NAMALWA (cell line): ENCODE measurements at regions not wholly inside any gene's neighbourhood (a gene's known extent, or its start where the extent isn't known, plus 50 kb on each side); places are given as distances from the start of the nearest gene placed in this dataset.

Source experiments
- DNase-seq: peaks from one replicate; pipeline ENCODE4 v3.0.0-alpha.2; 2015; ENCODE audit warnings: low spot score

- DNase-seq, result no peak
These were observed 1011.7 kb downstream of the SQOR start for GRCh38 chr15:46646490-46646889.

- DNase-seq, result no peak
These were observed 1012.2 kb downstream of the SQOR start for GRCh38 chr15:46647046-46647445.

GRCh38 chr15:46652266-46652665 lies 1017.4 kb downstream of the SQOR start:
- DNase-seq, result no peak

GRCh38 chr15:46654993-46655392 lies 1020.2 kb downstream of the SQOR start:
- no peak for DNase-seq

DNA sequence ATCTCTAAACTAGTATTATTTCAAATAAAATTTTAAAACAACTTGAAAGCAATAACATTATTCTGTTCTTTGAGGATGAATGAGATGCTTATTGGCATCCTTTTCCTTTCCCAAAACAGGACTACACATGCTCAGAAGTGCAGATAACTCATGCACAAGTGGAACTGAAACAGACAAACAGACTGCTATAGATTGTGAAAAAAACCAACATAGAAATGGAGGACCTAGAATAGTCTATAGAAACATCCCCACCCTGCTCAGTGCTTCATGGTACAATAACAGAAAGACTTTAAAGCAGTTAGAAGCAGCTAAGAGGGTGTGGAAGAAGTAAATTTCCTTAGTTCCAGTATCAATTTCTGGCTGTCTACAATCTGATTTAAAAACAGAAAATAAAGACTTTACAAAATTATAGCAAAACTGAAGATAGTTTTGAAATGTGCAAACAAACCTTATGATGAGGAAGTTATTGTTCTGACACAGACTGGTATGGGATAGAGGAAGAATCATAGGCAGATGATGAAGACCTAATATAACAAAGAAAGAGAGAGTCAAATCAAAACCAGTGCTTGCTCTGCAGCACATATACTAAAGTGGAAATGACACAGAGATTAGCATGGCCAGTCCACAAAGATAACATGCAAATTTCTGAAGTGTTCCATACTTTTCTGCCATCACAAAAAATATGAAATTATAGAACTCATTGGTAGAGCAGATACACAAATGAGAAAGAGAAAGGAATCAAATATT lies 1025.4 kb downstream of the SQOR start:
- DNase-seq, result no peak

DNA sequence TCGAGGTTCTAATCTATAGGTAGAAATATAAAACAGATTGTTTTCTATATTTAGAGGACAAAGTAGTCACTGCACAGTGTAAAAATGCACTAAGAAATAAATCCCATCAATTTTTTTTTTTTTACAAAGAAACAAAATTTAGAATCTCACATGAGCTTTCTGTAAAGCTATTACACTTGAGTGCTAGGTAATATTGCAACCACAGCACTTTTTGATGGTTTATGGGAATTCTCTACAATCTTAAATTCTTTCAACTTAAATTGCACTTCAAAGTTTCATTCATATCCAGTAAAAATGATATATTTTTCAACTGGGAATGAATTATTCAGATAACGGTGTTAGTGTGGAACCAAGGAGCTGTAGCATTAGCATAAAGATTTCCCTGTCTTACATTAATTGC lies 1035.4 kb downstream of the SQOR start:
- DNase-seq, result no peak

- no peak for DNase-seq
These were observed 1036.5 kb downstream of the SQOR start for GRCh38 chr15:46671336-46671735.

- DNase-seq, result no peak
These were observed 1037.2 kb downstream of the SQOR start for GRCh38 chr15:46672041-46672440.

DNA sequence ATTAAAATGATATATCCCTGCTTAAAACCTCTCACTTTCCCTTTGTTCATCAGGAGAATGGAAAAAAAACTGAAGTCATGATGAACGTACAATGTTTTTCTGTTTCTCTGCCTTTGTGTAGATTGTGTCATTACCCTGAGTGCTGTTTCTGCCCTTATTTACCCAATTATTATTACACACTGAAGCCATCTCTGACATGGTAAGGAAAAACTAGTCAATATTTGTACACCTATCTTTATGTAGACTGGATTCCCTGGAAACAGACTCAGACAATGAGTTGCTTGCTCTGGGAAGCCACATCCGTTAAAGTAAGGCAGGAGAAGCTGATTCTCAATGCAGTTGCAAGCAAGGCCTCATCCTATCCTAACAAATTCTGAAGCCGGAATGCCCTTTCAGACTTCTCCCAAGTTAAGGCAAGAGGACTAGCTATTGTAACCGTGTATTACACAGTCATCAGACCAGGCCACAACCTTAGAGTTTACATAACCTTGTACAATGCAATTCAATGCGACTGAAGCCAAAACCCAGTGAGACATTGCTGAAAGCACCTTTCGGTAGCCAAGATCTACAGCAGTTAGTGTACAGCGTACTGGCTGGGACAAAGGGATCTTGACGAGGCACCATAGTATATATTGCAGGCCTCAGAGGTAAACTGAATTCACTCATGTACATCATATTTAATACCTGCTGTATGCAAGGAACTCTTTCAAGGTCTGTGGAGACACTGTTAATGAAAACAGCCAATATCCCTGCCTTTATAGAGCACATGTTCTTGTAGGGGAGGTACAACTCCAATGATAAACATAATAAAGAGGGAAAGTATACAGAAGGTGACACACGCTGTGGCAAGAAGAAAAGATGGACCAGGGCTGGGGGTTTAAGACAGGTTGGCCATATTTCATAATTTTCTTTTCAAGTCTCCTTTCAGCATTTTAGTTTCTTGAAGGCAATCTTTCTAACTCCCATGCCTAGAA lies 1040.8 kb upstream of the SEMA6D start:
- no peak for DNase-seq

DNA sequence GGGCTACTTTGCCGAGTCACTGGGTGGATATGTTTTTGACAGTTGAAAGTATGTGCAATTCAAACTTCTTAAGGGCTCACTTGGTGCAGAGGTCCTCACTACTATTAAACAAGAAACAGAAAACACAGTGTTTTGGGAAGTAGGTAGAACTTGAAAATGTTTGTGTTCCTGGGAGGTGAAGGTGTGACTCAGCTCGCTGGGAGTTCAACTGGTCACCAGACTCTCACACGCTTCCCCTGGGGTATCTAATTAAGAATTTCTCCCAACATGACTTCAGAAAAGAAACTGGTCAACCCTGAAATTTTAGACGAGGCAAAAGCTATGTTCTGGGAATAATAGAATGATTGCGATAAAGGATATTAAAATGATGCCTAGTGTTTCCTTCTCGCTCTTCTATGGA lies 1039.8 kb upstream of the SEMA6D start:
- no peak for DNase-seq

DNA sequence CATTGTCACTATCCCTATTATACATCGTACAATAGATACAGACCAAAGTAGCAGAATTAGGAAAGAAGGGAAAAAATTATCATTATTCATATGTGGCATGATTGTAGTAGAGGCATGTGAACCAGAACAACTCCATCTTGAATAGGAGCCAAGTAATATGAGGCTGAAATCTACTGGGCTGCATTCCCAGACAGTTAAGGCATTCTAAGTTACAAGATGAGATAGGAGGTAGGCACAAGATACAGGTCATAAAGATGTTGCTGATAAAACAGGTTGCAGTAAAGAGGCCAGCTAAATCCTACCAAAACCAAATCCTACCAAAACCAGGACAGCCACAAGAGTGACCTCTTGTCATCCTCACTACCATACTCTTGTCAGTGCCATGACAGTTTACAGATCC lies 1035.4 kb upstream of the SEMA6D start:
- no peak for DNase-seq

DNA sequence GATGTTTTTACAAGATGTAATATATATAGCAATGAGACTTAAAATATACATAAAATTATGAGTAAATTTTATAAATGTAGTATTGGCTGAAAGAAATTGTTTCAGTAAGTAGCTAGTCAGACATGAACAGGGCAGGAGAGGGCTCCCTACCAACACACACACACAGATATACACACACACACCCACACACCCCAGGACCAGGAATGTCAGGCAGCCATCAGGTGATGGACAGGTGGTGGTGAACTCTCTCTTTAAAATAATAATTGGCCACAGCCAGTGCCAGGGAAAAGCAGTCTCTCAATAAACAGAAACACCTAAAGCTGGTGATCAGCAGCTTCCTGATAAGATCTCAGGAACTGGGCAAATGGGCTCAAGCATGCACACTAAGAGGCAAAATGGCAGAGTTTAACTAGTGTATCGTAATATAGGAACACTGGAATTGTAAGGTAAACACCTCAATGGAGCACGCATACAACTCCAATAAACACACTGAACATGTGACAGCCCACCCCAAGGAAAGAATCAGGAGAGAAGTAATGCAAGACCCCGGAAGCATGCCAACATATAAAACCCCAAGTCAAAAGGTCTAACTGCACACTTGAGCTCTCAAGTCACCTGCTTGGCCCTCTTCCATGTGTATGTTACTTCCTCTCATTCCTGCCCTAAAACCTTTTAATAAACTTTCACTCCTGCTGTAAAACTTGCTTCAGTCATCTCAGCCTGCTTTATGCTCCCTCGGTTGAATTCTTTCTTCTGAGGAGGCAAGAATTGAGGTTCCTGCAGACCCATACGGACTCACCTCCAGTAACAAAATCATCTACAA lies 1034.1 kb upstream of the SEMA6D start:
- no peak for DNase-seq

DNA sequence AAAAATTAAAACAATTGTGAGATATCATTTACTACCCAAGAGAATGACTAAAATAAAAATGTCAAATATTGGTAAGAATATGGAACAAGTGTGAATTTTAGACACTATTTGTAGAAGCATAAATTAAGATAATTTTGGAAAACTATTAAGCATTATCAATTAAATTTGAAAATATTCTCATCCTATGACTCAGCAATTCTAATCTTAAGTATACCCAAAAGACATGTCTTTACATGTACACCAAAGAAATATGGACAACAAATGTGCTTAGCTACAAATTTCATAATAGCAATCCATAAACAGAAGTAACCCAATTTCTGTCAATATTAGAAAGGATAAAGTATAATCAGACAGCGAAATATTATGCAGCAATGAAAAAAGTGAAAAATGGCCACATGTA lies 1032.2 kb upstream of the SEMA6D start:
- DNase-seq, result no peak

DNA sequence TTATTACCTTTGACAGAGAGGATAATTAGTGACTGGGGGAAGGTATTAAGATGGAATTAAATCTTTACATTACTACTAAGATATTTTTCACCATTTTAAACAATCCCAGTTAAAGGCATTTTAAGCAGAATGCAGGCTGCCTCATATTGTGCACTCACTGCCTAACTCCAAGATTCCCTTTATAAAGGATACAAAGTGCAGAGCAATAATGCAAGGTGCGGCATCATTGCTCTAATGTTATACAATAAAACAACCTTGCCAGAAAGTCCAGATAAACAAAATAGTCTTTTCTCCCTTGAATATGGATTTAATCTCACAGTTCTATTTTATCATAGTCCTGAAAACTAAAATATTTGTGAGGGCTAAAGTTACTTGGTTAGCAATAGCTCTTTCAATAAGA lies 1031.6 kb upstream of the SEMA6D start:
- no peak for DNase-seq

DNA sequence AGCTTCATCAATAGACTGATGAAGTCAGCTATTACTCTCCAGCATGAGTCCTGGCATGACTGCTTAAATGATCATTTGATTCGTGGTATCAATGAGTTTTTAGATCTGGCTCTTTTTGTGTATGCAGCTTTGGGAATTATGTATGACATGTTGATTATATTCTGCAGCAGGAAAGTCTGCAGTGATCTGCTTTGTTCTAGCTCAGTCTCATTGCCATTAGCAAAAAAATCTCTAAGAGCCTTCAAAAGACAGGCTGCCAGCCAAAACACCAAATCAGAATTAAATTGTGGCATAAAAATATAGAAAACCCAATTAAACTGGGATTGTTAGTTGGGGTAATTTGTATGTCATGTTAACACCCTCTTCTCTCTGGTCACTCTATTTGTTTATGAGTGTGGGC lies 1021.0 kb upstream of the SEMA6D start:
- no peak for DNase-seq

DNA sequence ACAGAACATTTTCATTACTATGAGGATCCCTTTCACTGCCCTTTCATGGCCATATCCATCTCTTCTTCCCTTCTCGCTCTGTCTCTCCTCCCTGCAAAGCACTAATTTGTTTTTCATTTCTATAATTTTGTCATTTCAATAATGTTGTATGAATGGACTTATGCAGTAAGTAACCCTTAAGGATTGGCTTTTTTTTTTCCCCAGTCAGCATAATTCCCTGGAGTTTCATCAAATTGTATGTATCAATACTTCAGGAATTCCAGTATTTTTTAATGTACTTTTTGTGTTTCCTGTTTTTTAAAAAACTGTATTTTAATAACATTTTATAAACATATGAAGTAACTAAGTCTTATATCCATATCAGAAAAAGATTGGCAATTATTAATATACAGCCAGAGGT lies 1016.0 kb upstream of the SEMA6D start:
- DNase-seq, result no peak

DNA sequence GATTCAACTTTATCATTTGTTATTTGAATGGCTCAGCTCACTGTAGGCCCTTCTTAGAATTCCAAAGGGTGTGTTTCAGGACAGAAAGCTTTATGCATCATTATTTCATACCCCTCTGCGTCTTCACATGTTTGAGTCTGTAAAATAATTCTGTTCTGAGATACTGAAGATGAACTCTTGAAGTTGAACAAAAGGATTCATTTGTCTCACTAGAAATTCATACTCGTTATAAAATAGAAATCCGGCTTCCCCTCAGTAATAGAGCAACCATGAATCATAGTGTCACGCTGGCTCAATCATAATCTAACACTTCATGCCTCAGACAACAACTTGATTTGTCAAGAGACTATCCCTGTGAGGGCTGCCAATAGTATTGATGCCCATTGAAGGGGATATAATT lies 1015.4 kb upstream of the SEMA6D start:
- no peak for DNase-seq

DNA sequence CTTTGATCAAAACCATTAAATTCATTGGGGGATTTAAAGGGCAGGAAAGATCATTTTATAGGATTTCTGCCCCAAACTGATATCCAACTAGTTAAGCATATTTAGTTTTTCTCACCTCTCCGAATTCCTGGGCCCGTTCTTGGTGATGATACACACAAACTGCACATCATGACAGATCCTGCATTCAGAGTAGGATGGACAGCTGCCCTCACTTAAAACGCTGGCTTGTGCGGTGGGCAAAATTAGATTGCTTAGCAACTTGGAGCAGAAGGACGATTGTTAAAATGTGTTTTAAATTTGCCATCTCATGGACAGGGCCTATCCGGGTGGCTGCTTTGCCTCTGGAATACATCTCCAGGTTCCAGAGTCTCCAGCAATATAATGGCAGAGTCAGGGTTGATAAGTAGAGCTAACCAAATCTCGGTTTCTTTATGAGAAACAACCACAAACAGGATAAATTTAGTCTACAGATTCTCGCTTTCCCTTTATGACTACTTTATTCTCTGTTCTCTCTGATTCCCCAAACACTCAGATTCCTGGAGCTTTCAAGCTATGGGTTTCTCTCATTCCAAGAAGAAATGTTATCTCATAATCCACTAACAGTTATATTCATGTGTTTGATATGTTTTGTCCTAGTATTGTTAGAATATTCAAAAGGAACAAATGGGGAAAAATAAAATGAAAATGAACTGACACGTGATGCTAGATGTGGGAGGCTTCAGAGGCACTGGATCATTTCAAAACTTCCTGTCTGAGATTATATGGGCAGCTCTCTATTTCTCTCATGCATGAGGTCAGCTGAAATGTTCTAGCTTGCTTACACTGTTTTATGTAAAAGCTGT lies 1014.1 kb upstream of the SEMA6D start:
- DNase-seq, result no peak

DNA sequence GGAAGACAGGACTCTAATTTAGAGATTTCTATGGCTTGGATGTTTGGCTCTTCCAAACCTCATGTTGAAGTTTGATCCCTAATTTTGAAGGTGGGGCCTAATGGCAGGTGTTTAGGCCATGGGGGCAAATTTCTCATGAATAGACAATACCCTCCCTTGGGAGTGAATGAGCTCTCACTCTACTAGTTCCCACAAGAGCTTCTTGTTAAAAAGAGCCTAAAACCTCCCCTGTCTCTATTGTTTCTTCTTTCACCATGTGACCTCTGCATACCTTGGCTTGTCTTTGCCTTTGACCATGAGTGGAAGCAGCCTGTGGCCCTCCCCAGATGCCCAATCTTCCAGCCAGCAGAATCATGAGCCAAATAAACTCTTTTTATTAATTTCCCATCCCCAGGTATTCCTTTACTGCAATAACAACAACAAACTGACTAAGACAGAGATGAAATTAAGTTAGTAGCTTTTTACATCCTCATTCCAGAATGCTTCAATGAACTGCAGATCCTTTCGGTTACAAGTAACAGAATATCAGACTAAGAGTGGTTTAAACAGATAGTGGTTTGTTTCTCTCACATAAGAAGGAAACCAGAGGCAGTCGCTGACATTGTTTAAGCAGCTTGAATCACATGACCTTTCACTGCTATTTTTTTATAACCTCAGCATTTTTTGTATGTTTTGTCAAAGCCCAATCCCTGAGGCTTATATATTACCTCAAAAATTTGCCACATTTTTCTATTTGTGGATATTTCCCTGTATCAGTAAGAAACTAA lies 1013.3 kb upstream of the SEMA6D start:
- no peak for DNase-seq

GRCh38 chr15:46707452-46707851 lies 1009.9 kb upstream of the SEMA6D start:
- no peak for DNase-seq

DNA sequence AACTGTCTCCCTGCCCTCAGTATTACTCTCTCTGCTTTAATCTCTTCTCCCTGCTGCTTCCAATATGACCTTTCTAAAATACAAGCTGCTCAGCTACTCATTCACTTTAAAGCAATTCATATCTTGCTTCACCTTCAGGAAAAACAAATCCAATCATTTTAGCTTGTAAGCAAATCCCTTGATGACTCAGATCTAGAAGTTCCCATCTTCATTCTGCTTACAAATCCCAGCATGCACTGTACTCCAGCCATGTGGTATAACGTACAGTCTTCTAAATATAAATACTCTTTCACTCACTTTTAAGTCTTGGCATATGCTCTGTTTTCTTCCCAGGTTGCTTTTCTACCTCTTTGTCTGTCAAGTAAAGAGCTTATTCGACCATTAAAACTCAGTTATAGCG lies 1009.1 kb upstream of the SEMA6D start:
- no peak for DNase-seq
